ENCODE measurements at regions not wholly inside any gene's neighbourhood (a gene's known extent, or its start where the extent isn't known, plus 50 kb on each side); places are given as distances from the start of the nearest gene placed in this dataset.

DNA sequence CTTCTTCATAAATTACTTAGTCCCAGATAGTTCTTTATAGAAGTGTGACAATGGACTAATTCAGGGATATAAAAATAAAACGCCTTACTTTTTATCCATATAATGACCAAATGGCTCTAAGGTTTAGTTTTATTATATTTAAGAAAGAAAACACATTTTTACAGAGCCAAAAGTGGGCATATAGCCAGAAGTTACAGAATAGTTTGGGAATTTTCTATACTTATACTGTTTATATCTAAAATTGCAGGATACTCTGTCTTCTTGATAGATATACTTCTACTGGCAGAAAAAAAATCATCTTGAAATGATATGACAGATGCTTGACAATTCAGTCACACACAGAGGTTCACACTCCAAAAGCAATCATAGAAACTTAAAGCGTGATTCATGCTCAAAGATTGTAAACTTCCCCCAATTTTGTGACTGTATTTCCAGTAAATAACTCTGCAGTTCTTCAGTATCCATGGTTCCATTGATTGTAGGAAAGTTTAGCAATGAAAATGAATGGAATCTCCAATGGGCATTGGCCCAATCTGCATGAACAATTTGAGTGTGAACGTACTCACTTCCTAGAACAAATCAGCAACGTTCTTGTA, 307.8 kb downstream of the NOVA1 start:
- TF ChIP-seq, protein P1, sequence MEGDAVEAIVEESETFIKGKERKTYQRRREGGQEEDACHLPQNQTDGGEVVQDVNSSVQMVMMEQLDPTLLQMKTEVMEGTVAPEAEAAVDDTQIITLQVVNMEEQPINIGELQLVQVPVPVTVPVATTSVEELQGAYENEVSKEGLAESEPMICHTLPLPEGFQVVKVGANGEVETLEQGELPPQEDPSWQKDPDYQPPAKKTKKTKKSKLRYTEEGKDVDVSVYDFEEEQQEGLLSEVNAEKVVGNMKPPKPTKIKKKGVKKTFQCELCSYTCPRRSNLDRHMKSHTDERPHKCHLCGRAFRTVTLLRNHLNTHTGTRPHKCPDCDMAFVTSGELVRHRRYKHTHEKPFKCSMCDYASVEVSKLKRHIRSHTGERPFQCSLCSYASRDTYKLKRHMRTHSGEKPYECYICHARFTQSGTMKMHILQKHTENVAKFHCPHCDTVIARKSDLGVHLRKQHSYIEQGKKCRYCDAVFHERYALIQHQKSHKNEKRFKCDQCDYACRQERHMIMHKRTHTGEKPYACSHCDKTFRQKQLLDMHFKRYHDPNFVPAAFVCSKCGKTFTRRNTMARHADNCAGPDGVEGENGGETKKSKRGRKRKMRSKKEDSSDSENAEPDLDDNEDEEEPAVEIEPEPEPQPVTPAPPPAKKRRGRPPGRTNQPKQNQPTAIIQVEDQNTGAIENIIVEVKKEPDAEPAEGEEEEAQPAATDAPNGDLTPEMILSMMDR (IDR thresholded peaks at IDR 0.05) = no peak
- no peak for TF ChIP-seq POLR2A (IDR thresholded peaks at IDR 0.05)
